K562 (cell line): ENCODE measurements at regions not wholly inside any gene's neighbourhood (a gene's known extent, or its start where the extent isn't known, plus 50 kb on each side); places are given as distances from the start of the nearest gene placed in this dataset.

Source experiments
- ELF4 ChIP-seq: fragments of 450-650 bp; formaldehyde crosslinking; IDR thresholded peaks from 2 replicates; pipeline ENCODE4 v1.4.0; 2022; ENCODE audit warnings: missing genetic modification characterization
- HDAC6 ChIP-seq: IDR thresholded peaks from 2 replicates; pipeline ENCODE4 v1.6.1; 2012; ENCODE audit warnings: low read depth, mild to moderate bottlenecking, control low read depth, inconsistent platforms, low read length, moderate library complexity
- MTA2 ChIP-seq: fragments of 450-650 bp; IDR thresholded peaks from 2 replicates; pipeline ENCODE4 v1.6.1; 2016; ENCODE audit warnings: low read depth
- NR4A1 ChIP-seq, 2 experiments: fragments of 250-450 bp in 1 of 2; fragments of 450-650 bp in 1 of 2; sonication (Bioruptor Pico) in 1 of 2; IDR thresholded peaks; 2 replicates each; pipeline versions ENCODE4 v1.4.0 to v1.6.1; 2016 to 2020; ENCODE audit warnings: mild to moderate bottlenecking in 2 of 2, missing compliant biosample characterization in 1 of 2, missing genetic modification characterization in 1 of 2, moderate library complexity in 1 of 2
- TF ChIP-seq, protein P1 (sequence below), 3 experiments: IDR thresholded peaks in 2 of 3; conservative IDR thresholded peaks in 1 of 3; 2 replicates each; pipeline ENCODE4 v1.5.1; 2011 to 2012; ENCODE audit warnings: low read length in 3 of 3, mild to moderate bottlenecking in 3 of 3, control low read depth in 2 of 3, improper control_type of control experiment in 1 of 3, inconsistent platforms in 1 of 3, low read depth in 1 of 3, mixed read lengths in 1 of 3, moderate library complexity in 1 of 3; ENCODE audit not compliant: insufficient read depth in 2 of 3

DNA sequence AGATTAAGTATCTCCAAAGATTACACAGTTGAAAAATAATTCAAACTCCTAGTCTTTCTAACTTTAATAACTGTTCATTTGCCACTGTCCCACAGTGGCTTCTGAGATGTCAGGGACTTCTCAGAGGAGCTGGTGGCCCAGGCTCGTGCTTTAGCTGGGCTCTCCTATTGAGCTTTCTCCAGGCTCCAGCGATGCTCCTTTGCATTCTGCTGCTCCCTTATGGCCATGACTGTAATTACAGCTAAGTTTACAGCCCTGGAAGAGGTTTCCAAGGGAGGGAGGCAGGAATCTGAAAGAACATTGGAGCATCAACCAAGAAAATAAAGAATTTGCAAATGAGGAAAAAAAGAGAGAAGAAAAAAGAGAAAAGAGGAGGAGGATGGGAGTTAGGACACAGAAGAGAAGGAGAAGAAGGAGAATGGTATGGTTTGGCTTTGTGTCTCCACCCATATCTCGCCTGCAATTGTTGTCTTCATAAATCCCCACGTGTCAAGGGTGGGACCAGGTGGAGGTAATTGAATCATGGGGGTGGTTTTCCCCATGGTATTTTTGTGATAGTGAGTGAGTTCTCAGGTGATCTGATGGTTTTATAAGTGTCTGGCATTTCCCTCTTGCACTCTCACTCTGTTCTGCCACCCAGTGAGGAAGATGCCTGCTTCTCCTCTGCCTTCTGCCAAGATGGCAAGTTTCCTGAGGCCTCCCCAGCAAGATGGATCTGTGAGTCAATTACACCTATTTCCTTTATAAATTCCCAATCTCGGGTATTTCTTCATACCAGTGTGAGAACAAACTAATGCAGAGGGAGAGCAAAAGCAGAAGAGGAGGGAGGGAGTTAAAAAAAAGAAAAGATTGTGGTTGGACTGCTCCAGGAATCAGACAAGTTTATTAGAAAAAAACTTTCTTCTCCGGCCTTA, 857.0 kb downstream of the KCNA4 start:
- TF ChIP-seq MTA2 (no peak), NR4A1 (CRISPR knock-in tag; IDR thresholded peaks at IDR 0.05) (no peak), NR4A1 (tag; IDR thresholded peaks at IDR 0.05) (no peak), HDAC6 (no peak), ELF4 (no peak)
- TF ChIP-seq, protein P1, sequence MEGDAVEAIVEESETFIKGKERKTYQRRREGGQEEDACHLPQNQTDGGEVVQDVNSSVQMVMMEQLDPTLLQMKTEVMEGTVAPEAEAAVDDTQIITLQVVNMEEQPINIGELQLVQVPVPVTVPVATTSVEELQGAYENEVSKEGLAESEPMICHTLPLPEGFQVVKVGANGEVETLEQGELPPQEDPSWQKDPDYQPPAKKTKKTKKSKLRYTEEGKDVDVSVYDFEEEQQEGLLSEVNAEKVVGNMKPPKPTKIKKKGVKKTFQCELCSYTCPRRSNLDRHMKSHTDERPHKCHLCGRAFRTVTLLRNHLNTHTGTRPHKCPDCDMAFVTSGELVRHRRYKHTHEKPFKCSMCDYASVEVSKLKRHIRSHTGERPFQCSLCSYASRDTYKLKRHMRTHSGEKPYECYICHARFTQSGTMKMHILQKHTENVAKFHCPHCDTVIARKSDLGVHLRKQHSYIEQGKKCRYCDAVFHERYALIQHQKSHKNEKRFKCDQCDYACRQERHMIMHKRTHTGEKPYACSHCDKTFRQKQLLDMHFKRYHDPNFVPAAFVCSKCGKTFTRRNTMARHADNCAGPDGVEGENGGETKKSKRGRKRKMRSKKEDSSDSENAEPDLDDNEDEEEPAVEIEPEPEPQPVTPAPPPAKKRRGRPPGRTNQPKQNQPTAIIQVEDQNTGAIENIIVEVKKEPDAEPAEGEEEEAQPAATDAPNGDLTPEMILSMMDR (IDR thresholded peaks at IDR 0.05 in 2 of 3, conservative IDR thresholded peaks at IDR 0.05 in 1 of 3; ENCODE audit: insufficient read depth in 2 of 3, low read depth in 1 of 3, low read length in 3 of 3) = peak in 2 of 3 experiments; percentile 22 to 33; a peak in 1 of 6 replicates
